OCI-LY7 (cell line): ENCODE measurements at regions not wholly inside any gene's neighbourhood (a gene's known extent, or its start where the extent isn't known, plus 50 kb on each side); places are given as distances from the start of the nearest gene placed in this dataset.
"Not testable (repeated sequence)": the region's sequence is repeated elsewhere in the genome, so short reads cannot be mapped to it uniquely, and the experiment has no call there.

Experiments used
- CTCF ChIP-seq: fragments of 200-600 bp; sonication (generic); conservative IDR thresholded peaks from 2 replicates; pipeline ENCODE4 v1.5.1; 2014; ENCODE audit warnings: mild to moderate bottlenecking, antibody characterized with exemption, low read length, moderate library complexity, mixed read lengths
- EZH2phosphoT487 ChIP-seq: fragments of 200-600 bp; sonication (generic); IDR thresholded peaks from 2 replicates; pipeline ENCODE4 v1.6.1; 2018; ENCODE audit warnings: low read depth, borderline replicate concordance, mild to moderate bottlenecking, mixed run types, antibody characterized with exemption, low read length, moderate library complexity, mixed read lengths

- TF ChIP-seq CTCF, EZH2phosphoT487: not testable (repeated sequence)
Measured at GRCh38 chr7:65561786-65562372, 188.2 kb downstream of the ZNF92 start.
